Lung (tissue), 11 donors: ENCODE measurements at regions not wholly inside any gene's neighbourhood (a gene's known extent, or its start where the extent isn't known, plus 50 kb on each side); places are given as distances from the start of the nearest gene placed in this dataset.

Experiments
- ATAC-seq: fragments of 200-7000 bp; cut with Tn5 transposase; one replicate; pipeline ENCODE4 v1.9.1; 2020; ENCODE audit warnings: moderate number of reproducible peaks; ENCODE audit not compliant: insufficient read depth, low FRiP score
- DNase-seq, 3 donors: peaks; one replicate each; pipeline ENCODE4 v3.0.0-alpha.2; 2013 to 2017
- H3K27ac ChIP-seq, 2 donors: one replicate each; pipeline ENCODE4 v1.5.1; 2013; ENCODE audit warnings: mild to moderate bottlenecking in 2 of 2, moderate library complexity in 2 of 2, control low read depth in 1 of 2, inconsistent platforms in 1 of 2, low read depth in 1 of 2, low read length in 1 of 2
- H3K27me3 ChIP-seq, 3 donors: one replicate each; pipeline ENCODE4 v1.5.1; 2013; ENCODE audit warnings: low read length in 2 of 3; ENCODE audit not compliant: control insufficient read depth in 3 of 3, insufficient read depth in 3 of 3
- H3K36me3 ChIP-seq, 4 donors: one replicate each; pipeline ENCODE4 v1.5.1; 2013; ENCODE audit warnings: low read length in 4 of 4, mild to moderate bottlenecking in 1 of 4, moderate library complexity in 1 of 4; ENCODE audit not compliant: control insufficient read depth in 4 of 4, insufficient read depth in 4 of 4
- H3K4me1 ChIP-seq, 5 donors: one replicate each; pipeline ENCODE4 v1.5.1; 2013; ENCODE audit warnings: low read length in 5 of 5, mild to moderate bottlenecking in 2 of 5, moderate library complexity in 1 of 5; ENCODE audit not compliant: control insufficient read depth in 5 of 5, insufficient read depth in 5 of 5
- H3K4me3 ChIP-seq: one replicate; pipeline ENCODE4 v1.5.1; 2013; ENCODE audit warnings: mild to moderate bottlenecking, control low read depth, moderate library complexity
- H3K9ac ChIP-seq, 2 donors: one replicate each; pipeline ENCODE4 v1.5.1; 2013; ENCODE audit warnings: low read length in 2 of 2, control low read depth in 1 of 2; ENCODE audit not compliant: insufficient read depth in 1 of 2
- H3K9me3 ChIP-seq, 4 donors: one replicate each; pipeline ENCODE4 v1.5.1; 2013; ENCODE audit warnings: low read length in 3 of 4, mild to moderate bottlenecking in 1 of 4, moderate library complexity in 1 of 4; ENCODE audit not compliant: control insufficient read depth in 4 of 4, insufficient read depth in 3 of 4
- WGBS, 2 donors: extraction: QIAGEN DNeasy Blood & Tissue Kit; methylation state at CpG; one replicate each; pipeline ENCODE4 v1.1.7; 2013; 5-methylcytosine and 5-hydroxymethylcytosine counted together
- TF ChIP-seq, protein P1 (sequence below): IDR thresholded peaks from 2 replicates; pipeline ENCODE4 v1.5.1; 2012; ENCODE audit warnings: mild to moderate bottlenecking; ENCODE audit errors: control extremely low read depth, extremely low read depth
- donor health status: control.
- donor health status: control.
- donor health status: Bipolar disorder and iron deficiency.
- donor health status: healthy.
- donor health status: DM: yes; HTN: yes; CAD: no.

DNA sequence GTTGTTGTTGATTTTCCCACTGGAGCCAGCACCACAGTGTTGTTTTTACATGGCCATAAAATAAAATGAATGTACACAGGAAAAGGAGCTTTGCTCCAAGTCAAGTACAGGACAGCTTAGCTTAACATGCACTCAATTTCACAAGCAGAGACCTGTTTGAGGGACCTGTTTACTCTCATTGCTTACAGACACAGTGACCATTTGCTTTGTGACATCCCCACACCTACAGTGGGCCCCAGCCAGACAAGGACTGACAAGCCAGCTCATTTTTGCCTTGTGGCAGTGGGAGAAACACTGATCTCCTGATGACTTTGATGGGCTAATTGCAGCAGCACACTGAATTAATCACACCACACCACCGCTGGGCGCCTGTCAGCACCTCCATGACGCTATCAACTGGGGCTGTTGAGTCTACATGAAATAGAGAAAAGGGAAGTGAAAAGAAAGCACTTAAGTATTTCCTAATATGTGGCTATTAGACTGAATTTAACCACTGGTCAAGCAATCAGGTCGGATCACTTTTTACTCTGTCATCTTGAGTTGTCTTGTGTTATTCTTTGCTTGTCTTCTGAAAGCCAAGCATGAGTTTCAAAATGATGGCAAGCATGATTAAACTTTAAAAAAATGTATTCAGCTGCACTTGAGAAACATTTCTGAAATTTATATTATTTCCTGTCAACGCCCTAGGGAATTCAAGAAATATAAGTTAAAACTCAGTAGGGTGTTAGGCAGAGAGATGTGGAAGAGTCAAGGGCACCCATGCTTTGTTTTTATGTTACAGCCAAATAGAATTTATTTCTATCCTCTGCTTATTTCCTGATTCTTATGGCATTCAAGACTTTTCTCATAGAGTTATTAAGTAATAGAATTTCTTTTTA is 557.7 kb downstream of the RAB28 start:
- Histone ChIP-seq H3K27ac (no peak overlapping the region), H3K27me3 (no peaks in the 10 kb centered on the region), H3K4me1 (no peaks in the 10 kb centered on the region), H3K4me3 (no peak overlapping the region), H3K9me3 (peaks cover 0 to 5% (median 0%) of the 10 kb centered on the region in 4 donors), H3K9ac (no peak overlapping the region), H3K36me3 (no peaks in the 10 kb centered on the region)
- 51 to 53% methylated on average over 5 of the region's 5 CpGs for WGBS, 2 donors
- TF ChIP-seq, protein P1, sequence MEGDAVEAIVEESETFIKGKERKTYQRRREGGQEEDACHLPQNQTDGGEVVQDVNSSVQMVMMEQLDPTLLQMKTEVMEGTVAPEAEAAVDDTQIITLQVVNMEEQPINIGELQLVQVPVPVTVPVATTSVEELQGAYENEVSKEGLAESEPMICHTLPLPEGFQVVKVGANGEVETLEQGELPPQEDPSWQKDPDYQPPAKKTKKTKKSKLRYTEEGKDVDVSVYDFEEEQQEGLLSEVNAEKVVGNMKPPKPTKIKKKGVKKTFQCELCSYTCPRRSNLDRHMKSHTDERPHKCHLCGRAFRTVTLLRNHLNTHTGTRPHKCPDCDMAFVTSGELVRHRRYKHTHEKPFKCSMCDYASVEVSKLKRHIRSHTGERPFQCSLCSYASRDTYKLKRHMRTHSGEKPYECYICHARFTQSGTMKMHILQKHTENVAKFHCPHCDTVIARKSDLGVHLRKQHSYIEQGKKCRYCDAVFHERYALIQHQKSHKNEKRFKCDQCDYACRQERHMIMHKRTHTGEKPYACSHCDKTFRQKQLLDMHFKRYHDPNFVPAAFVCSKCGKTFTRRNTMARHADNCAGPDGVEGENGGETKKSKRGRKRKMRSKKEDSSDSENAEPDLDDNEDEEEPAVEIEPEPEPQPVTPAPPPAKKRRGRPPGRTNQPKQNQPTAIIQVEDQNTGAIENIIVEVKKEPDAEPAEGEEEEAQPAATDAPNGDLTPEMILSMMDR: no peak
- DNase-seq (no peak), ATAC-seq (no peak)

DNA sequence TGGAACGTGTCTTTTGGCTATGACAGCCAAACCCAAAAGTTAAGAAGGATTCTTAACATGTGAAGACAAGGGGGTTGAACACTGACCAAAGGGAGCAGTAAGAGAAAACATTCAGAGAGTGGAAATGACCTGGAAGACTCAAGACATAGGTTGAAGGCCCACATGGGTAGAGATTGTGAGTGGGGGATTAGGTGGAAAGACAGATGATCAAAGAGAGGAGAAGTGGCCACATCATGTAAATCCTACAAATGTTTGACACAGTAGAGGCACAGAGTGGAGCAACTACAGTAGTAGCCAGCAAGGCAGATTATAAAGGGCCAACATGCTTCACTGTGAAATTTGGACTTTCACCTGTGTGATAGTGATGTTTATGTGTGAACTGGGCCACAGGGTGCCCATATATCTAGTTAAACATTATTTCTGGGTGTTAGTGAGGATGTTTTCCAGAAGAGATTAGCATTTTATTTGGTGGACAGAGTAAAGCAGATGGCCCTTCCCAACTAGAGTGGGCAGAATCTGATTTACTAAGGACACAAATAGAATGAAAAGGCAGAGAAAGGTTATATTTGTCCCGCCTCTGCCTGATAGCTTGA is 559.3 kb downstream of the RAB28 start:
- no peak for DNase-seq
- H3K9me3 ChIP-seq: peaks cover 0 to under 1% (median 0%) of the 10 kb centered on the region in 4 donors
- no peaks in the 10 kb centered on the region for H3K27me3 ChIP-seq
- TF ChIP-seq, protein P1: no peak
- H3K27ac ChIP-seq: no peak overlapping the region
- no peaks in the 10 kb centered on the region for H3K4me1 ChIP-seq
- 87 to 89% methylated on average over 2 of the region's 2 CpGs for WGBS, 2 donors
- no peak for ATAC-seq
- H3K4me3 ChIP-seq: no peak overlapping the region
- H3K9ac ChIP-seq: no peak overlapping the region
- no peaks in the 10 kb centered on the region for H3K36me3 ChIP-seq

DNA sequence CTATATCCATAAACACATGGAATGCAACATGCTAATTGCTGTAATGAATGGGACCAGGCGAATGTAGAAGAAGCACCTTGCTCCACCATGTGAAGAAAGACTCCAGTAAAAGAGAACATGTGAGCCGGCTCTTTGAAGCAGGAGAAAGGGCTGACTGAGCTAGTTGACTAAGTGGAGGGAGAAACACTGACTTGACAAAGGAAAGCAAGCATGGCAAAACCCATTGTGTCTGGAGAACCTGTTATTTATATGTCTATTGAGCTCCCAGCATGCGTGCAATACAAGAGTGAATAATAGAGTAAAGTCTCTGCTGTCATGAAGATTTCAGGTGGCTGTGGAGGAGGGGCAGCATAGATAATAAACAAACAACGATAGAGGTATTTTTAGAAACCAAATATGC is 559.9 kb downstream of the RAB28 start:
- TF ChIP-seq, protein P1: no peak
- no peaks in the 10 kb centered on the region for H3K36me3 ChIP-seq
- no peak for DNase-seq
- H3K9ac ChIP-seq: no peak overlapping the region
- no peaks in the 10 kb centered on the region for H3K9me3 ChIP-seq
- no peak overlapping the region for H3K4me3 ChIP-seq
- WGBS, 2 donors: 82 to 85% methylated on average over 4 of the region's 4 CpGs
- ATAC-seq: no peak
- H3K4me1 ChIP-seq: no peaks in the 10 kb centered on the region
- H3K27me3 ChIP-seq: no peaks in the 10 kb centered on the region
- no peak overlapping the region for H3K27ac ChIP-seq
